Vagina (tissue), 2 donors: ENCODE measurements at regions not wholly inside any gene's neighbourhood (a gene's known extent, or its start where the extent isn't known, plus 50 kb on each side); places are given as distances from the start of the nearest gene placed in this dataset.

Experiments used
- DNase-seq, 2 donors: peaks; one replicate each; pipeline ENCODE4 v3.0.0-alpha.2; 2017; ENCODE audit errors: extremely low spot score in 2 of 2
- H3K27ac ChIP-seq: fragments of 200-600 bp; sonication (generic); one replicate; pipeline ENCODE4 v1.5.1; 2019
- H3K27me3 ChIP-seq: fragments of 200-600 bp; sonication (generic); one replicate; pipeline ENCODE4 v1.5.1; 2019
- H3K36me3 ChIP-seq, 2 donors: fragments of 200-600 bp; sonication (generic); one replicate each; pipeline ENCODE4 v1.5.1; 2017 to 2019
- H3K4me1 ChIP-seq: fragments of 200-600 bp; sonication (generic); one replicate; pipeline ENCODE4 v1.5.1; 2019
- H3K4me3 ChIP-seq, 2 donors: fragments of 200-600 bp; sonication (generic); 1 replicate in 1 of 2; 2 replicates in 1 of 2; pipeline ENCODE4 v1.5.1; 2016 to 2019
- H3K9me3 ChIP-seq: fragments of 200-600 bp; sonication (generic); one replicate; pipeline ENCODE4 v1.5.1; 2019
- POLR2A ChIP-seq, 2 donors: fragments of 450-650 bp; IDR thresholded peaks; one replicate each; pipeline ENCODE4 v1.6.1; 2017; ENCODE audit warnings: antibody characterized with exemption in 2 of 2, mild to moderate bottlenecking in 2 of 2, moderate library complexity in 2 of 2
- POLR2AphosphoS5 ChIP-seq, 2 donors: sonication (generic); formaldehyde crosslinking; IDR thresholded peaks; one replicate each; pipeline ENCODE4 v1.9.0; 2017; ENCODE audit warnings: antibody characterized with exemption in 2 of 2, mild to moderate bottlenecking in 2 of 2, low read depth in 1 of 2; ENCODE audit not compliant: insufficient read depth in 1 of 2
- intact Hi-C: fragments of 100-400 bp; cut with DNase I; formaldehyde crosslinking; loops from one replicate; pipeline ENCODE4 v1.15.1; 2023
- TF ChIP-seq, protein P1 (sequence below), 3 experiments: fragments of 450-650 bp in 2 of 3; fragments of 200-600 bp in 1 of 3; sonication (generic) in 1 of 3; IDR thresholded peaks; one replicate each; pipeline ENCODE4 v1.5.1; 2017 to 2019; ENCODE audit warnings: antibody characterized with exemption in 3 of 3, mild to moderate bottlenecking in 2 of 3, moderate library complexity in 2 of 3

- H3K4me3 ChIP-seq = no peak overlapping the region
- H3K4me1 ChIP-seq = no peaks in the 10 kb centered on the region
- H3K27ac ChIP-seq = no peak overlapping the region
- no peak for TF ChIP-seq POLR2A (IDR thresholded peaks at IDR 0.05)
- DNase-seq = no peak
- no peaks in the 10 kb centered on the region for H3K36me3 ChIP-seq
- intact Hi-C loops = no loop called here
- no peaks in the 10 kb centered on the region for H3K9me3 ChIP-seq
- H3K27me3 ChIP-seq = no peaks in the 10 kb centered on the region
Measured at GRCh38 chr9:115758441-115758840, 395.1 kb upstream of the PAPPA start.

DNA sequence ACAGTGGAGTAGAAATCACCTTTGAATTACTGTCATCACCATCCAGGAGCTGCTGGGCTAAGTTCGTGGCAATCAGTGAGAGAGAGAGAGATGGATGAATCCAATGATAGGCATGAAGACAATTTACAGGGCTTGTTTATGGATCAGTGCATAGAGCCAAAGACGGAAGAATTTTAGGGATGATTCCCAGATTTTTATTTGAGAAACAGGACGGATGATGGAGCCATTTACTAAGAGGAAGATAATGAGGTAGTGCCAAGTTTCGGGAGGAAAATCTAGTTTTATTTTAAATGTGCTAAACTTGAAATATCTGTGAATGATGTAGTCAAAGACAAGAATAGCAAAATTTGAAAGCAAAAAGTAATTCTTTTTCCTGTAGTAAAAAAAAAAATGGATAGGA is 394.2 kb upstream of the PAPPA start:
- no peak overlapping the region for H3K27ac ChIP-seq
- H3K4me1 ChIP-seq = no peaks in the 10 kb centered on the region
- TF ChIP-seq POLR2A (IDR thresholded peaks at IDR 0.05) (no peak), POLR2AphosphoS5 (IDR thresholded peaks at IDR 0.05; ENCODE audit: insufficient read depth in 1 of 2, low read depth in 1 of 2) (no peak)
- TF ChIP-seq, protein P1, sequence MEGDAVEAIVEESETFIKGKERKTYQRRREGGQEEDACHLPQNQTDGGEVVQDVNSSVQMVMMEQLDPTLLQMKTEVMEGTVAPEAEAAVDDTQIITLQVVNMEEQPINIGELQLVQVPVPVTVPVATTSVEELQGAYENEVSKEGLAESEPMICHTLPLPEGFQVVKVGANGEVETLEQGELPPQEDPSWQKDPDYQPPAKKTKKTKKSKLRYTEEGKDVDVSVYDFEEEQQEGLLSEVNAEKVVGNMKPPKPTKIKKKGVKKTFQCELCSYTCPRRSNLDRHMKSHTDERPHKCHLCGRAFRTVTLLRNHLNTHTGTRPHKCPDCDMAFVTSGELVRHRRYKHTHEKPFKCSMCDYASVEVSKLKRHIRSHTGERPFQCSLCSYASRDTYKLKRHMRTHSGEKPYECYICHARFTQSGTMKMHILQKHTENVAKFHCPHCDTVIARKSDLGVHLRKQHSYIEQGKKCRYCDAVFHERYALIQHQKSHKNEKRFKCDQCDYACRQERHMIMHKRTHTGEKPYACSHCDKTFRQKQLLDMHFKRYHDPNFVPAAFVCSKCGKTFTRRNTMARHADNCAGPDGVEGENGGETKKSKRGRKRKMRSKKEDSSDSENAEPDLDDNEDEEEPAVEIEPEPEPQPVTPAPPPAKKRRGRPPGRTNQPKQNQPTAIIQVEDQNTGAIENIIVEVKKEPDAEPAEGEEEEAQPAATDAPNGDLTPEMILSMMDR (IDR thresholded peaks at IDR 0.05) = no peak
- intact Hi-C loops = no loop called here
- no peaks in the 10 kb centered on the region for H3K9me3 ChIP-seq
- no peak overlapping the region for H3K4me3 ChIP-seq
- DNase-seq = no peak
- no peaks in the 10 kb centered on the region for H3K27me3 ChIP-seq
- no peaks in the 10 kb centered on the region for H3K36me3 ChIP-seq

DNA sequence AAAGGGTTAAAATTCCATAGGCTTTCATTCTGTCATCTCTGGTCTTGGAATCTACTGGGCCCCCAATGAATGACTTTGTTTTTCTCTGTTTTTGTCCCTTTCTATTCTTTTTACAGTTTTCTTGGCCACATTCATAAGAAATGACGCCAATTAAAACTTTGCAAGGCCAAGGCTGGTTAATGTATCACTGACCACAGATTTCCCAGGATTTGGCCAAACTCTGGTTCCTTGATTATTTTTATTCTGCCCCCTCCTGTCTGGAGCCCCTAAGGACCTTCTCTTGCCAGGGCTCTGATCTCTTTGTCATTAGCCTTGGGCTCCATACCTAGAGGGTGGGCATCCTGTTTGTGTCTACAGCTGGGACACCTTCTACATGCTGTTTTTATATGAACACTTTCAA is 388.9 kb upstream of the PAPPA start:
- H3K27me3 ChIP-seq = no peaks in the 10 kb centered on the region
- no peaks in the 10 kb centered on the region for H3K36me3 ChIP-seq
- no peaks in the 10 kb centered on the region for H3K9me3 ChIP-seq
- no peak for DNase-seq
- TF ChIP-seq, protein P1 (IDR thresholded peaks at IDR 0.05) = no peak
- no peak for TF ChIP-seq POLR2A (IDR thresholded peaks at IDR 0.05)
- no peak for TF ChIP-seq POLR2AphosphoS5 (IDR thresholded peaks at IDR 0.05; ENCODE audit: insufficient read depth in 1 of 2, low read depth in 1 of 2)
- no peak overlapping the region for H3K4me3 ChIP-seq
- no peaks in the 10 kb centered on the region for H3K4me1 ChIP-seq
- intact Hi-C loops = no loop called here
- no peak overlapping the region for H3K27ac ChIP-seq

DNA sequence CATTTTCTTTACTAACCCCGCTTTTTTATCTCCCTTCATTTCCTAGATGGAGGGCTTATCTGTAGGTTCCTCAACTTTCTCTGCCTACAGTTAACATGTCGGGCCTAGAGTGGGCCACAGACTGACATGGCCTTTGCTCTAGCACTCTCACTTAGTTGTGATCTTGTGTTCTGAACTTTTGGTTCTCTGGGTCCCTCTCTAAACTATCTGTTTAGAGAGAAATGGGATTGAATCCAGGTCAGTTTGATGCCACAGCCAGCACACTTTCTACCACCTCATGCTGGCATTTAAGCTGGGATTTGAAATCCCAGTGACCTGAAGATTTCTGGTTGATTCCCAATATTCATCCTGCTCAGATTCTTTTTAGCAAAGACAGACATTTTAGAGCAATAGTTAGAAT is 388.5 kb upstream of the PAPPA start:
- no peaks in the 10 kb centered on the region for H3K36me3 ChIP-seq
- TF ChIP-seq POLR2AphosphoS5 (IDR thresholded peaks at IDR 0.05; ENCODE audit: insufficient read depth in 1 of 2, low read depth in 1 of 2) = no peak
- DNase-seq = no peak
- no peaks in the 10 kb centered on the region for H3K9me3 ChIP-seq
- H3K27me3 ChIP-seq = no peaks in the 10 kb centered on the region
- H3K27ac ChIP-seq = no peak overlapping the region
- intact Hi-C loops = no loop called here
- H3K4me1 ChIP-seq = no peaks in the 10 kb centered on the region
- H3K4me3 ChIP-seq = no peak overlapping the region

DNA sequence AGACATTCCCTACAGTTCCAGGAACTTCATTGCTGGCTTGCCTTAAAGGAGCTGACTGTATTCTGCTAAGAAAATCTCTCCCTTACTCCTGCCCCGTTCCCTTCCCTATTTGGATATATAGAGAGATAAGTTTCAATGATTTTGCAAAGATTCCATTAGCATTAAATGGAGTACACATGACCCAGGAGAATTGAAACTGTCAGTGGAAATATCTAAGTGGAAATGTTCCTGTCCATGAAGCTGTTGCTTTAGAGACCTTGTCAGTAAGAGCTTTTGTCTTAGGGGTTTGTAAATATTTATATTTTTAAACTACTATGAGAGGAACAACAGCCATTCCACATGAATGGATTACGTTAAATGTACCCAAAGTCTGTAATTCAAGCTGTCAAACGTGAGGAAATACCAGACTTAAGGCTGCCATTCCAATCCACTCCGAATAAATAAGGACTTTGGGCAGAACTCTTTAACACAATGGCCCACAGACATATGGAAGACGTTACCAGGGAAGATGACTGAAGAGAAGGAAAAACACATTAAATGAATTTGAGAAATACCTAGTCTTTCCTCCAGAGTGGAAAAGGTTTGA is 387.1 kb upstream of the PAPPA start:
- Histone ChIP-seq H3K27me3 (no peaks in the 10 kb centered on the region), H3K9me3 (no peaks in the 10 kb centered on the region), H3K4me1 (no peaks in the 10 kb centered on the region), H3K36me3 (no peaks in the 10 kb centered on the region), H3K4me3 (no peak overlapping the region), H3K27ac (no peak overlapping the region)
- no peak for DNase-seq
- intact Hi-C loops = no loop called here
- TF ChIP-seq, protein P1 (IDR thresholded peaks at IDR 0.05) = no peak
- TF ChIP-seq POLR2A (IDR thresholded peaks at IDR 0.05) = no peak
- TF ChIP-seq POLR2AphosphoS5 (IDR thresholded peaks at IDR 0.05; ENCODE audit: insufficient read depth in 1 of 2, low read depth in 1 of 2) = no peak

GRCh38 chr9:115770521-115770920 is 383.1 kb upstream of the PAPPA start:
- TF ChIP-seq POLR2AphosphoS5 (IDR thresholded peaks at IDR 0.05; ENCODE audit: insufficient read depth in 1 of 2, low read depth in 1 of 2) (no peak), POLR2A (IDR thresholded peaks at IDR 0.05) (no peak)
- TF ChIP-seq, protein P1 (IDR thresholded peaks at IDR 0.05) = no peak
- H3K4me3 ChIP-seq = no peak overlapping the region
- H3K9me3 ChIP-seq = no peaks in the 10 kb centered on the region
- no peak overlapping the region for H3K27ac ChIP-seq
- no peaks in the 10 kb centered on the region for H3K27me3 ChIP-seq
- intact Hi-C loops = no loop called here
- no peaks in the 10 kb centered on the region for H3K36me3 ChIP-seq
- DNase-seq = no peak
- no peaks in the 10 kb centered on the region for H3K4me1 ChIP-seq
